Hepatocyte (in vitro differentiated cells): ENCODE measurements at regions not wholly inside any gene's neighbourhood (a gene's known extent, or its start where the extent isn't known, plus 50 kb on each side); places are given as distances from the start of the nearest gene placed in this dataset.

Source experiments
- CTCF ChIP-seq: fragments of 200-600 bp; sonication (generic); IDR thresholded peaks from 2 replicates; pipeline ENCODE4 v1.5.1; 2016; ENCODE audit warnings: antibody characterized with exemption, mild to moderate bottlenecking; ENCODE audit not compliant: poor library complexity
- EZH2 ChIP-seq: fragments of 200-600 bp; sonication (generic); IDR thresholded peaks from 2 replicates; pipeline ENCODE4 v1.6.1; 2016; ENCODE audit warnings: antibody characterized with exemption, mild to moderate bottlenecking, borderline replicate concordance

DNA sequence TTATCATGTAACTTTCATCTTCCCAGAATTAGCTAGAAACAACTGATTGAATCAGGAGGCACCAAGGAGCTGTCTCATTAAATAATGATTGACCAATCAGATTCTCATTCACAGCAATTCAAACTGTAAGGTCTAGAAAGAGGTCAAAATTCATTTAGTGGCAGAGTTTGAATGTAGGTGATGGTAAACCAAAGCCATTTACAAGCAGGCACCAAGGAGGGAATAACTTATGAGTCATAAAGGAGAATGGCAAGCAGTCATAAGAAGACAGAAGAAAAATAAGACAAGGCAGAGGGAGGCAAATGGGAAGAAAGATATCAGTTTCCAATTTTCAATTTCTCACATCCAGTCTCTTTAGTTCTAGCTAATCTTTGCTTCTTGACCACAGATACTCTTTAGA, 52.9 kb upstream of the DEFB112 start:
- TF ChIP-seq CTCF: no peak
- no peak for TF ChIP-seq EZH2
